K562 (cell line): ENCODE measurements at regions not wholly inside any gene's neighbourhood (a gene's known extent, or its start where the extent isn't known, plus 50 kb on each side); places are given as distances from the start of the nearest gene placed in this dataset.

Experiments used
- CHD7 ChIP-seq: fragments of 200-600 bp; sonication (generic); IDR thresholded peaks from one replicate; pipeline ENCODE4 v1.6.1; 2012; ENCODE audit warnings: mild to moderate bottlenecking, low read depth, low read length, inconsistent platforms
- XRCC5 ChIP-seq: fragments of 200-400 bp; formaldehyde crosslinking; IDR thresholded peaks from 2 replicates; pipeline ENCODE4 v1.6.1; 2017; ENCODE audit warnings: low read depth, mild to moderate bottlenecking, low read length
- ZNF318 ChIP-seq, 2 experiments: fragments of 450-650 bp; IDR thresholded peaks; 2 replicates each; pipeline ENCODE4 v1.6.1; 2016; ENCODE audit warnings: mild to moderate bottlenecking in 2 of 2, borderline replicate concordance in 1 of 2, low read depth in 1 of 2, moderate library complexity in 1 of 2

GRCh38 chr3:178170698-178171535, 365.3 kb upstream of the KCNMB2 start (continued):
- TF ChIP-seq CHD7: no peak
- TF ChIP-seq XRCC5: no peak
- peak; percentile 75 to 92; a peak in 3 of 4 replicates for TF ChIP-seq ZNF318 (IDR thresholded peaks at IDR 0.05; ENCODE audit: borderline replicate concordance in 1 of 2, low read depth in 1 of 2)
